ENCODE measurements at regions not wholly inside any gene's neighbourhood (a gene's known extent, or its start where the extent isn't known, plus 50 kb on each side); places are given as distances from the start of the nearest gene placed in this dataset.

- BruUV-seq (replicated peaks) = no TSS peak
- ChIA-PET CTCF (ENCODE audit: low intra/inter-chr PET ratio) (no interaction called here), POLR2A (no interaction called here)
- H3K36me3 ChIP-seq (ENCODE audit: control insufficient read depth, insufficient read depth, low read length) = no peaks in the 10 kb centered on the region
- H3K4me2 ChIP-seq (ENCODE audit: insufficient read depth, low read length) = no peak overlapping the region
- no peaks in the 10 kb centered on the region for H3K9me3 ChIP-seq (replicated peaks; ENCODE audit: control insufficient read depth, insufficient read depth, low read depth, low read length)
- in situ Hi-C loops (cut with MboI) = no loop called here
- H3K4me3 ChIP-seq = no peak overlapping the region
- peaks cover 2% of the 10 kb centered on the region; the same call in 2 of the 3 replicates for H3K79me2 ChIP-seq (ENCODE audit: control insufficient read depth, insufficient read depth, low read length)
- no peak overlapping the region for H3K27ac ChIP-seq (ENCODE audit: extremely low read depth, low read depth, low read length)
- no peaks in the 10 kb centered on the region for H4K20me1 ChIP-seq (replicated peaks; ENCODE audit: control insufficient read depth, insufficient read depth, low read length)
- WGBS (ENCODE audit: insufficient coverage, low coverage, missing lambda C conversion rate) = 77% methylated on average over 4 of the region's 4 CpGs
- no peaks in the 10 kb centered on the region for H3K27me3 ChIP-seq (ENCODE audit: control insufficient read depth in 2 of 2, insufficient read depth in 2 of 2, low read length in 2 of 2)
- intact Hi-C loops (cut with micrococcal nuclease) = no loop called here
- FAIRE-seq (no peak), DNase-seq (ENCODE audit: extremely low read depth in 1 of 4, low spot score in 3 of 4) (no peak), ATAC-seq (no peak)
- no peak overlapping the region for H2AFZ ChIP-seq (ENCODE audit: low read depth, low read length)
- H3K4me1 ChIP-seq (replicated peaks in 1 of 2; ENCODE audit: control insufficient read depth in 2 of 2, insufficient read depth in 2 of 2, low read length in 2 of 2) = no peaks in the 10 kb centered on the region
- no peak overlapping the region for H3K9ac ChIP-seq (ENCODE audit: insufficient read depth in 1 of 2, low read depth in 2 of 2, low read length in 2 of 2)
- TF ChIP-seq, protein P1, sequence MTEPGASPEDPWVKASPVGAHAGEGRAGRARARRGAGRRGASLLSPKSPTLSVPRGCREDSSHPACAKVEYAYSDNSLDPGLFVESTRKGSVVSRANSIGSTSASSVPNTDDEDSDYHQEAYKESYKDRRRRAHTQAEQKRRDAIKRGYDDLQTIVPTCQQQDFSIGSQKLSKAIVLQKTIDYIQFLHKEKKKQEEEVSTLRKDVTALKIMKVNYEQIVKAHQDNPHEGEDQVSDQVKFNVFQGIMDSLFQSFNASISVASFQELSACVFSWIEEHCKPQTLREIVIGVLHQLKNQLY (CRISPR knock-in tag; conservative IDR thresholded peaks at IDR 0.05) = no peak
- TF ChIP-seq CBX1 (IDR thresholded peaks at IDR 0.05; ENCODE audit: low read depth) = no peak
- TF ChIP-seq ZNF766 (CRISPR knock-in tag; conservative IDR thresholded peaks at IDR 0.05) = no peak
- no peak for TF ChIP-seq ZNF780A (CRISPR knock-in tag; IDR thresholded peaks at IDR 0.05)
- TF ChIP-seq ZNF609 (CRISPR knock-in tag; IDR thresholded peaks at IDR 0.05; ENCODE audit: borderline replicate concordance) = no peak
- no peak for TF ChIP-seq TSHZ1 (CRISPR knock-in tag; IDR thresholded peaks at IDR 0.05)
- H3K9me1 ChIP-seq (ENCODE audit: control insufficient read depth, insufficient read depth, low read length) = no peaks in the 10 kb centered on the region
Observed at GRCh38 chr17:20914658-20915057, 128.2 kb downstream of the USP22 start.
